ENCODE measurements at regions not wholly inside any gene's neighbourhood (a gene's known extent, or its start where the extent isn't known, plus 50 kb on each side); places are given as distances from the start of the nearest gene placed in this dataset.

- TF ChIP-seq CTCF (conservative IDR thresholded peaks at IDR 0.05; ENCODE audit: control insufficient read depth, insufficient read depth, low read depth, low read length), result no peak
- DNase-seq (ENCODE audit: low read depth), result peak; percentile 82
- no peak overlapping the region for H3K4me3 ChIP-seq (ENCODE audit: control insufficient read depth, low read depth, low read length)
These were observed 116.0 kb upstream of the PRICKLE2 start for GRCh38 chr3:64341296-64341695.

GRCh38 chr3:64340641-64341101 lies 115.4 kb upstream of the PRICKLE2 start:
- no peak for TF ChIP-seq CTCF (conservative IDR thresholded peaks at IDR 0.05; ENCODE audit: control insufficient read depth, insufficient read depth, low read depth, low read length)
- peak overlapping the region; percentile 15 for H3K4me3 ChIP-seq (ENCODE audit: control insufficient read depth, low read depth, low read length)
- DNase-seq (ENCODE audit: low read depth), result peak; percentile 93

- no peak for DNase-seq (ENCODE audit: low read depth)
- no peak overlapping the region for H3K4me3 ChIP-seq (ENCODE audit: control insufficient read depth, low read depth, low read length)
- no peak for TF ChIP-seq CTCF (conservative IDR thresholded peaks at IDR 0.05; ENCODE audit: control insufficient read depth, insufficient read depth, low read depth, low read length)
These were observed 111.2 kb upstream of the PRICKLE2 start for GRCh38 chr3:64336488-64336887.

GRCh38 chr3:64332459-64333350 lies 107.4 kb upstream of the PRICKLE2 start:
- TF ChIP-seq CTCF (conservative IDR thresholded peaks at IDR 0.05; ENCODE audit: control insufficient read depth, insufficient read depth, low read depth, low read length), result no peak
- DNase-seq (ENCODE audit: low read depth), result no peak
- H3K4me3 ChIP-seq (ENCODE audit: control insufficient read depth, low read depth, low read length), result no peak overlapping the region

GRCh38 chr3:64331605-64332004 lies 106.3 kb upstream of the PRICKLE2 start:
- no peak for TF ChIP-seq CTCF (conservative IDR thresholded peaks at IDR 0.05; ENCODE audit: control insufficient read depth, insufficient read depth, low read depth, low read length)
- no peak overlapping the region for H3K4me3 ChIP-seq (ENCODE audit: control insufficient read depth, low read depth, low read length)
- no peak for DNase-seq (ENCODE audit: low read depth)

GRCh38 chr3:64329037-64329436 lies 103.8 kb upstream of the PRICKLE2 start:
- H3K4me3 ChIP-seq (ENCODE audit: control insufficient read depth, low read depth, low read length), result no peak overlapping the region
- no peak for TF ChIP-seq CTCF (conservative IDR thresholded peaks at IDR 0.05; ENCODE audit: control insufficient read depth, insufficient read depth, low read depth, low read length)
- no peak for DNase-seq (ENCODE audit: low read depth)

Data from fibroblast of mammary gland (primary cell).